GM12878 (cell line): ENCODE measurements at regions not wholly inside any gene's neighbourhood (a gene's known extent, or its start where the extent isn't known, plus 50 kb on each side); places are given as distances from the start of the nearest gene placed in this dataset.

ENCODE experiments used
- CTCF ChIP-seq, 3 experiments: IDR thresholded peaks in 2 of 3; conservative IDR thresholded peaks in 1 of 3; 2 replicates each; pipeline ENCODE4 v1.5.1; 2011; ENCODE audit warnings: low read depth in 3 of 3, low read length in 3 of 3, mild to moderate bottlenecking in 3 of 3, control low read depth in 2 of 3, moderate library complexity in 2 of 3, inconsistent platforms in 1 of 3, mixed read lengths in 1 of 3; ENCODE audit not compliant: control insufficient read depth in 2 of 3, insufficient read depth in 1 of 3; ENCODE audit errors: extremely low read depth in 1 of 3
- ETV6 ChIP-seq, 2 experiments: fragments of 450-650 bp in 1 of 2; IDR thresholded peaks in 1 of 2; conservative IDR thresholded peaks in 1 of 2; 2 replicates each; pipeline ENCODE4 v1.6.1; 2014; ENCODE audit warnings: antibody characterized with exemption in 1 of 2, borderline replicate concordance in 1 of 2, low read depth in 1 of 2, mild to moderate bottlenecking in 1 of 2, moderate library complexity in 1 of 2
- HDAC2 ChIP-seq: fragments of 200-600 bp; sonication (generic); IDR thresholded peaks from 2 replicates; pipeline ENCODE4 v1.6.1; 2017
- MXI1 ChIP-seq: fragments of 150-350 bp; IDR thresholded peaks from 2 replicates; pipeline ENCODE4 v1.6.1; 2011; ENCODE audit warnings: low read depth, mild to moderate bottlenecking, inconsistent platforms, low read length, improper control_type of control experiment
- ZBTB40 ChIP-seq: fragments of 450-650 bp; IDR thresholded peaks from 2 replicates; pipeline ENCODE4 v1.6.1; 2016; ENCODE audit warnings: mild to moderate bottlenecking, moderate library complexity, borderline replicate concordance

GRCh38 chr2:198874472-198874858 is 583.3 kb downstream of the SATB2 start:
- no peak for TF ChIP-seq ZBTB40
- no peak for TF ChIP-seq ETV6 (conservative IDR thresholded peaks at IDR 0.05 in 1 of 2, IDR thresholded peaks at IDR 0.05 in 1 of 2; ENCODE audit: borderline replicate concordance in 1 of 2, low read depth in 1 of 2)
- TF ChIP-seq CTCF (IDR thresholded peaks at IDR 0.05 in 2 of 3, conservative IDR thresholded peaks at IDR 0.05 in 1 of 3; ENCODE audit: control insufficient read depth in 2 of 3, extremely low read depth in 1 of 3, insufficient read depth in 1 of 3, low read depth in 3 of 3, low read length in 3 of 3), result no peak; a peak in 1 of 6 replicates
- TF ChIP-seq MXI1, result no peak
- no peak for TF ChIP-seq HDAC2
